ENCODE measurements at regions not wholly inside any gene's neighbourhood (a gene's known extent, or its start where the extent isn't known, plus 50 kb on each side); places are given as distances from the start of the nearest gene placed in this dataset.

DNA sequence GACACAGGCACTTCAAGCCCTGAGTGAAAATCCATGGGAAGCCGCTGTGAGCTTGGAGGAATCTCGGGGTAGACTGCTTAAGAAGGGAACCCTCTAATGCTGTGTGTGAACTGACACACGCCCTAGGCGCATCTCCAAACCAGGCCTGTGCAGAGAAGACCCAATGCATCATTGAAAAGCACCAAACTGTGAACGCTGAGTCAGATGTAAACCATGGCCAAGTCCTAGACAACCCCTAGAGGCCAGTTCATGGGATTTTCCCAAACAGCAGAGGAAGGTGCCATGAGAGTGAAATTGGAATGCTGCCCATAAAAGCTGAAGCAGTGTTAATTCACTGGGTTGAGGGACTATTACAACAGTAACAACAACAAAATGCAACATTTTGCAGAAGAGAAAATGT, 296.5 kb downstream of the SMOC2 start:
- H3K27ac Mint-ChIP-seq: no peak overlapping the region
- ATAC-seq (no peak), DNase-seq (no peak)
- peaks cover 19% of the 10 kb centered on the region for H3K9me3 Mint-ChIP-seq
- H3K4me3 Mint-ChIP-seq: no peak overlapping the region
- H3K4me1 Mint-ChIP-seq: no peaks in the 10 kb centered on the region
- H3K27me3 Mint-ChIP-seq: peaks cover 2% of the 10 kb centered on the region
- no peaks in the 10 kb centered on the region for H3K36me3 Mint-ChIP-seq (ENCODE audit: low read depth)

DNA sequence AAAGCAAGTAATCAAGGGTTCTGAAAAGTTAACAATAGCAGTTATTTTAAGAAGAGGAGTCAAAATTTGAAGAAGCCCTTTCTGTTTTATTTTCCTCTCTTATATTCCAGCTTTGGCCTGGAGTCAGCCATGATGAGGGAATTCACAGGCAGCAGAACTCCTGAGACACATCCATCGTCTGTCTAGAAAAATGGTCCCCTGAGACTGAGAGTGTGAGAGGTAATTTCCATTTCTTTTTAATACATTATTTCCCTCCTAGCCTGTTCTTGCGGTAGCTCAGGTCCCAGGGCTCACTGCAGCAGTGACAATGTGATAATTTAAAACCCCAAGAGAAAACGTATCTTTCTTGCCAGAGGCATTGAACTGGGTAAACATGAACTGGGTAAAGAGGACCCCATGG, 296.0 kb downstream of the SMOC2 start:
- Mint-ChIP-seq H3K27ac (no peak overlapping the region), H3K36me3 (ENCODE audit: low read depth) (no peaks in the 10 kb centered on the region), H3K27me3 (peaks cover 2% of the 10 kb centered on the region), H3K4me1 (no peaks in the 10 kb centered on the region), H3K4me3 (no peak overlapping the region), H3K9me3 (peaks cover 16% of the 10 kb centered on the region)
- ATAC-seq: no peak
- no peak for DNase-seq

DNA sequence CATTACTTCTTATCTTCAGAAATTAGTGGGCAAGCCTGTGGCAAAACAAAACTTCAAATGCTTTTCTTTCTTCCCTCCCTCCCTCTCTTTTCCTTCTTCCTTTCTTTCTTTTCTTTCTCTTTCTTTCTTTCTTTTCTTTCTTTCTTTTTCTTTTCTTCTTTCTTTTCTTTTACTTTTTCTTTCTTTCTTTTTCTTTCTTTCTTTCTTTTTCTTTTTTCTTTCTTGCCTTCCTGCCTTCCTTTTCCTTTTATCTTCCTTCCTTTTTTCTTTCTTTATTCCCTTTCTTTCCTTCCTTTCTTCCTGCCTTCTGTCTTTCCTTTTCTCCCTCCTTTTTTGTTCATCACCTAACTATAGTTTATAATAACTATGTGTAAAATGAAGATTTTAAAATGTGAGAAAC, 295.1 kb downstream of the SMOC2 start:
- Mint-ChIP-seq H3K27me3 (peaks cover 1% of the 10 kb centered on the region), H3K9me3 (peaks cover 16% of the 10 kb centered on the region), H3K36me3 (ENCODE audit: low read depth) (no peaks in the 10 kb centered on the region), H3K4me1 (no peaks in the 10 kb centered on the region), H3K4me3 (no peak overlapping the region), H3K27ac (no peak overlapping the region)
- ATAC-seq (no peak), DNase-seq (no peak)

DNA sequence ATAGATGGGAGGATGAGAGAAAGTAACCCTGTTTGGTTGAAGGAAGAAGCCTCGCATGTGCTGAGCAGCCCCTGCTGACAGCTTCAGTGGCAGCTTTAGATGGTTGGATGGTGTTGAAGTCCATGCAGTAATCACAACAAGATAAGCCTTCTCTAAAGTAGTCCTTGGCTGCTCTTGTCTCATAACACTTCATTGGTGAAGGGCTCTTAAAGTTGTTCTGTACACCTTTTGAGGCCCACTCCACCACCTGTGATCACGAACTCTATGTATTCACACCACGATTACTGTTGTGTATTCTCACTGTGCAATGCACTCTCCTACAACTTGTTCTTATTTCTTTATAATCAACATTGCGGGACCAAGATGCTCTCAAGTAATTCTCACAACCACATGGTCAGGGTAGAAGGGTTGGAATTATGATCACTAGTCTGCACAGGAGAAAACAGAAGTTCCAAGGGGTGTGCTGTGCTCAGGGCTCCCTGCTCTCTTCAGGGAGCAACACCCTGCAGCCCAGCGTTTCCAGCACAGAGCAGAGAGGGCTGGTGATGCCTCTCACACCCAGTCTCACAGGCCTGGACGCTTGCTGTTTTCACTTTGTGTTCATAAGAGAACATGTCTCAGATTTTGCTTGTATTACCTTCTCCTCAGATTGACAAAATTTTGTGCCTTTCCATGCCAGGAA, 294.4 kb downstream of the SMOC2 start:
- ATAC-seq: no peak
- Mint-ChIP-seq H3K27me3 (no peaks in the 10 kb centered on the region), H3K4me1 (no peaks in the 10 kb centered on the region), H3K4me3 (no peak overlapping the region), H3K27ac (no peak overlapping the region), H3K36me3 (ENCODE audit: low read depth) (no peaks in the 10 kb centered on the region), H3K9me3 (peaks cover 16% of the 10 kb centered on the region)
- DNase-seq: no peak

DNA sequence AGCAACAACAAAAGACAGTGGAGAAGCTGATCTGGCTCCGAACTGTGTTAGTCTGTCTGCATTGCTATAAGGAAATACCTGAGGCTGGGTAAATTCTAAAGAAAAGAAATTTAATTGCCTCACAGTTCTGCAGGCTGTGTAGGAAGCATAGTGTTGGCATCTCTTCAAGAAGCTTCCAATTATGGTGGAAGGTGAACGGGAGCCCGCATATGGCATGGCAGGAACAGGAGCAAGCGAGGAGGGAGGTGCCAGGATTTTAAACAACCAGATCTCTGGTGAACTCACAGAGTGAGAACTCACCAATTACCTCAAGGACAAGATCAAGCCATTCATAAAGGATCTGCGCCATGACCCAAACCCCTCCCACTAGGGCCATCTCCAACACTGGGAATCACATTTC, 293.5 kb downstream of the SMOC2 start:
- Mint-ChIP-seq H3K9me3 (peaks cover 16% of the 10 kb centered on the region), H3K4me1 (no peaks in the 10 kb centered on the region), H3K4me3 (no peak overlapping the region), H3K36me3 (ENCODE audit: low read depth) (no peaks in the 10 kb centered on the region), H3K27me3 (no peaks in the 10 kb centered on the region), H3K27ac (no peak overlapping the region)
- DNase-seq (no peak), ATAC-seq (no peak)

DNA sequence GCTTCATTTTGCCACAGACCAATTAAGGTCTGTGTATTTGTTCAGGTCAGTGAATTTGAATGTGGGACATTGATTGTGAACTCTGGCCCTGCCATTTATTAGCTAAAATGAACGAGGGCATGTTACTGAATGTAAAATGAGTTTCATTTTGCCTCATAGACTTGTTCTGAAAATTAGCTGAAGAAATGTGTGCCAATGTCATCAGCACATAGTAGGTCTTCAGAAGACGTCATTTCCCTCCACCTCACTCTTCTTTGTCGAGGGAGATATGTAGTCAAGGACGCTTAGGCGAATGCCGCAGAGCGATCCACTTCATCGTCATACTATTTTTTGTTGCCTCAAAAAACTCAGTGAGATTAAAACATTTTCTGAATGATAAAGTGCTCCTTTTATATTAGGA, 291.7 kb downstream of the SMOC2 start:
- Mint-ChIP-seq H3K4me1 (no peaks in the 10 kb centered on the region), H3K27me3 (no peaks in the 10 kb centered on the region), H3K9me3 (peaks cover 8% of the 10 kb centered on the region), H3K4me3 (no peak overlapping the region), H3K36me3 (ENCODE audit: low read depth) (no peaks in the 10 kb centered on the region), H3K27ac (no peak overlapping the region)
- ATAC-seq (no peak), DNase-seq (no peak)

DNA sequence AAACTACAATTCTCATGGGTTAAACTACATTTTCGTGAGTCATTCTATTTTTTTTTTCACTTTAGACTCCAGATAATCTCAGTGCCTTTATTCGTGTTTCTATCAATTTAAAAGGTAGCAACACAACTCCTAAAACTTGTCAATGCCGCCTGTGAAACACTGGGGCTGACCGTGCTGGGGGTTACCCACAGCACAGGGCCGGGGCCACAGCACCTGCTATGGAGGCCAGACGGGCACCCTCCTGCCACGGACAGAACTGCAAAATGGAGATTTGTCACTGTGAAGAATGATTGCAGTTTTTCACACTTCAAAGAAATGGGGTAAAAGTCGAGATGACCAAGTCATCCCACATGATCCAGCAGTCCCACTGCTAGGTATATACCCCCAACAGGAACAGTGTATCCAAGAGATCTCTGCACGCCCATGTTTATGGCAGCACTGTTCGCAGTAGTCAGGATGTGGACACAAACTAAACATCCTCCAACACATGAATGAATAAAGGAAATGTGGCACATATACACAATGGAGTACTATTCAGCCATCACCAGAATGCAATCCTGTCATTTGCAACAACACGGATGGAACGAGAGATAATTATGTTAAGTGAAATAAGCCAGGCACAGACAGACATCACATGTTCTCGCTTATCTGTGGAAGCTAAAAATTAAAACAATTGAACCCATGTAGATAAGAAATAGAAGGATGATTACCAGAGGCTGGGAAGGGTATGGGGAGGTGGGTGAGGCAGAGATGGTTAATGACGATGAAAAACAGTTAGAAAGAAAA, 290.1 kb downstream of the SMOC2 start:
- Mint-ChIP-seq H3K4me3 (no peak overlapping the region), H3K4me1 (no peaks in the 10 kb centered on the region), H3K36me3 (ENCODE audit: low read depth) (no peaks in the 10 kb centered on the region), H3K27me3 (no peaks in the 10 kb centered on the region), H3K9me3 (no peaks in the 10 kb centered on the region), H3K27ac (no peak overlapping the region)
- DNase-seq (no peak), ATAC-seq (no peak)

DNA sequence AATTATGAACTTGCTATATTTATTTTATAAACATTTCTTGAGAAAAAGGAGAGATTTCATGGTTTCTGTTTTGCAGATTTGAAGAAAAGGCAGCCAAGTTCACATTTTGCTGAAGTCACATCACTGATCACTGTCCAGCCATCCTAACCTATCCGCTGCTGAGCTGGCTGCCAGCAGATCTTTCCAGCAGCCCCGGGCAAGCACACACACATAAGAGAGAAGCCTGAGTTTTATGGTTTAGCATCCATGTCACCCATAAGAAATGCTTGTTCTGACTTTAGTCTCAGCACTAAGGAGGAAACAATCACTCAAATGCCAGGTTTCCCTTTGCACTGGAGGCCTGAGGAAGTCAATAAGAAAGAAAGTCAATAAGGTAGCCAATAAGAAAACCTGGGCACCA, 287.1 kb downstream of the SMOC2 start:
- no peaks in the 10 kb centered on the region for H3K27me3 Mint-ChIP-seq
- no peaks in the 10 kb centered on the region for H3K9me3 Mint-ChIP-seq
- H3K4me3 Mint-ChIP-seq: no peak overlapping the region
- no peaks in the 10 kb centered on the region for H3K36me3 Mint-ChIP-seq (ENCODE audit: low read depth)
- H3K27ac Mint-ChIP-seq: no peak overlapping the region
- ATAC-seq (no peak), DNase-seq (no peak)
- H3K4me1 Mint-ChIP-seq: no peaks in the 10 kb centered on the region

DNA sequence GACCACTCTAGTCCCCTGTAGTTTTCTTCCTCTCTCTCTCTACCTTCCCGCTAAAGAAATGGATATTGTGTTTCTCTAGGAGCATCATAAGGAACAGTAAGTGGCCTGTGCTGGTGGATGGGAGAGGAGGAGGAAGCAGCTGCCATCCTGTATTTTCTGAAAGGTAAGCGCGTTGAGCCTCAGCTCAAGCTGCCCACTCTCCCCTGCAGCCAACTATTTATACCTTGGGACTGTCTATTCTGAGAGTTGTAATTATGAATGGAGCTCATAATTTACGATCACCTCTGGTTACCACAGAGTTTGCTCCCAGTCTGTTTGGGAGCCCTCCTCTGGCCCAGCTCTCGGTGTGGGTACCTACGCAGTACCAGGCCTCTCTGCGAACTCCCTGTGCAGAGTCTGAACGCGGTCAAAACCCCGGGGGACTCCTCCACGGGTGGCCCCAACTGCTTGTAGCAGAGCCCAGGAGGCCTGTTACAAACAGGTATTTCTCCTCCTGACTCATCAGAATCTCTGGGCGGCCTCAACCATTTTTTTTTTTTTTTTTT, 285.4 kb downstream of the SMOC2 start:
- ATAC-seq (no peak), DNase-seq (no peak)
- no peak overlapping the region for H3K4me3 Mint-ChIP-seq
- H3K36me3 Mint-ChIP-seq (ENCODE audit: low read depth): no peaks in the 10 kb centered on the region
- H3K27ac Mint-ChIP-seq: no peak overlapping the region
- peaks cover 2% of the 10 kb centered on the region for H3K27me3 Mint-ChIP-seq
- no peaks in the 10 kb centered on the region for H3K4me1 Mint-ChIP-seq
- H3K9me3 Mint-ChIP-seq: no peaks in the 10 kb centered on the region

DNA sequence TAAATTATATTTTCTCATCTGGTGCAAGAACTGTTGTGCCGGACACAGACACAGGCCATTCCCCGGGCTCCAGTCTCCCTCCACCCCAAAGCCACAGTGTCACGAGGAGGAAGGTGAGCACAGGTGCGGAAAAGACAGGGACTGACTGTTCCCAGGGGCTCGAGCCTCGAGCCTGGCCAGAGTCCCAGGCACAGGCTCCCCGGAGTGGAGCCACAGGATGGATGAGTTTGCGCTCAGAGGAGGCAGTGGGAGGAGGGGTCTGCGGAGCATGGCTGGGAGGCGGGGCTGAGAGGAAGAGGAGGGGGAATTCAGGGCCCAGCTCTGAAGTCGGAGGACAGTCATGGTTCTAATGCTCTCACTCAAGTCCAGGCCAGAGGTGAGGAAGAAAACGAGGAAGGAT, 284.8 kb downstream of the SMOC2 start:
- Mint-ChIP-seq H3K27me3 (peaks cover 3% of the 10 kb centered on the region), H3K4me1 (no peaks in the 10 kb centered on the region), H3K36me3 (ENCODE audit: low read depth) (no peaks in the 10 kb centered on the region), H3K4me3 (no peak overlapping the region), H3K9me3 (no peaks in the 10 kb centered on the region), H3K27ac (no peak overlapping the region)
- no peak for ATAC-seq
- no peak for DNase-seq

DNA sequence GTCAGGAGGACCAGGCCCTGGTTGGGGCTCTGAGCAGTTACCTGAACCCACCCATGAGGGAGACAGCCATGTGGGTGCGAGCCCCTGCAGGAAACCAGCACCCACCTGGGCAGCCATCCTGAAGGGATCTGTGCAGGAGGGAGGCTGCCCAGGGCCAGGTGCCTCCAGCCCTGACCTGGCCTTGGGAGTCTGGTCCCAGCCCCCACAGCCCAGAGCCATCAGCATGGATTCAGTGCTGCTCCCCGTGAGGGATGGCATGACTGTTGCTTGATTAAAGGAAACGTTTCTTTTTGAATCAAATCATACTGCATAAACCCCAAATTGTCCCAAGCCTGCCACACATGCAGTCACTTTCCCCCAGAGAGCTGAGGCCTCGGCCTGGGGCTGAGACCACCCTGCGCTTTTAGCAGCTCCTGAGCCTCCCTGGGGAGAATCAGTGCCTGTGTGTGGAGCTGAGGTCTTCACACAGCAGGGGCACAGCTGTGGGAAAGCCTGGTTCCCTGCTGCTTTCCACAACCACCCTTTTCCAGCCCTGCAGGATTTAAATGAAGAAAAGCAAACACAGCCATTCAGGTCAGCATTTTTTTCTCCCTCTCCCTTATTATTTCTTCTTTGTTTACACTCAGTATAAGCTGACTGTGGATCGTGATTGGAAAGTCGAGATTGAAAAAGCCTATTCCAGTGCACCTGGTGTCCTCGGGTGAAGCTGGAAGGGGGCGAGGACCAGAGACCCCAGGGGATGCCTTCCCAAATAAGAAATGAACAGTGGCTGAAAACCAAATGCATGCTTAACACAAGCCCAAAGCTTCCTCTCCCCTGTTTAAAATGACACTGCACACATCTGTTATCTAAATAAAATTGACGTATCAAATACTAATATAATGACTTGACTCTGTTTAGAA, 283.9 kb downstream of the SMOC2 start:
- no peaks in the 10 kb centered on the region for H3K4me1 Mint-ChIP-seq
- no peak for ATAC-seq
- no peaks in the 10 kb centered on the region for H3K9me3 Mint-ChIP-seq
- no peak for DNase-seq
- no peak overlapping the region for H3K4me3 Mint-ChIP-seq
- H3K27ac Mint-ChIP-seq: no peak overlapping the region
- no peaks in the 10 kb centered on the region for H3K36me3 Mint-ChIP-seq (ENCODE audit: low read depth)
- H3K27me3 Mint-ChIP-seq: peaks cover 3% of the 10 kb centered on the region

DNA sequence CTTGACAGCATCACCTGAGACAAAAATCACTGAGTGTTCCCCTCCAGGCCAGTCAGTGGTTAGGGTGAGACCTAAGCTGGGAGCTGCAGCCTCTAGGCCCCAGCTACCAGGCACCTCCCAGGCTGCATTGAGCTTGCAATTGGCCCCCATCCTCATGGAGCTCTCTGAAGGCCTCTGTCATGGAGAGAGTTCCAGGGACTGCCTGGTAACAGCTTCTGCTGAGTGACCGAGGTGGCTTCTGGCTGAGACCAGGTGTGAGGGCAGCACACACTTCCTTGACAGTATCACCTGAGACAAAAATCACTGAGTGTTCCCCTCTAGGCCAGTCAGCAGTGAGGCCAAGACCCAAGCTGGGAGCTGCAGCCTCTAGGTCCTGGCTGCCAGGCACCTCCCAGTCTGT, 283.0 kb downstream of the SMOC2 start:
- H3K4me1 Mint-ChIP-seq: no peaks in the 10 kb centered on the region
- H3K9me3 Mint-ChIP-seq: no peaks in the 10 kb centered on the region
- H3K4me3 Mint-ChIP-seq: no peak overlapping the region
- peaks cover 3% of the 10 kb centered on the region for H3K27me3 Mint-ChIP-seq
- H3K36me3 Mint-ChIP-seq (ENCODE audit: low read depth): no peaks in the 10 kb centered on the region
- H3K27ac Mint-ChIP-seq: no peak overlapping the region
- ATAC-seq: no peak
- no peak for DNase-seq

DNA sequence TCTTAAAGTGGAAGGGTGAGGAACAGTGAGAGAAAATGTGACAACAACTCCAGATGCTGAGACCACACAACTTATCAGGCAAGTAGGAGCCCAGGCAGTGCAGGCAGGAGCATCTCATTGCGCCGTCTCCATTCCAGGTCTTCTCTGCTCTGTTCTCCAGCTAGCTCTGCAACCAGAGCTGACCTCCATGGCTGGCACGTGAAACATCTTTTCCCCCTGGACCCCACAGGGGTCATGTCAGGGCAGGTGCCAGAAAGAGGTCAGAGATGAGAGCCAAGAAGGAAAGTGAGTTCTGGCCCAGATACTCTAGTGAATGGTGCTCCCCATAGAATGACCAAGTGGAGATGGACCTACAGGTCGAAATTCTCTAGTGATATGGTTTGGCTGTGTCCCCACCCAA, 281.4 kb downstream of the SMOC2 start:
- H3K36me3 Mint-ChIP-seq (ENCODE audit: low read depth): no peaks in the 10 kb centered on the region
- no peaks in the 10 kb centered on the region for H3K9me3 Mint-ChIP-seq
- H3K27me3 Mint-ChIP-seq: peaks cover 3% of the 10 kb centered on the region
- no peak overlapping the region for H3K27ac Mint-ChIP-seq
- DNase-seq (no peak), ATAC-seq (no peak)
- no peaks in the 10 kb centered on the region for H3K4me1 Mint-ChIP-seq
- no peak overlapping the region for H3K4me3 Mint-ChIP-seq

DNA sequence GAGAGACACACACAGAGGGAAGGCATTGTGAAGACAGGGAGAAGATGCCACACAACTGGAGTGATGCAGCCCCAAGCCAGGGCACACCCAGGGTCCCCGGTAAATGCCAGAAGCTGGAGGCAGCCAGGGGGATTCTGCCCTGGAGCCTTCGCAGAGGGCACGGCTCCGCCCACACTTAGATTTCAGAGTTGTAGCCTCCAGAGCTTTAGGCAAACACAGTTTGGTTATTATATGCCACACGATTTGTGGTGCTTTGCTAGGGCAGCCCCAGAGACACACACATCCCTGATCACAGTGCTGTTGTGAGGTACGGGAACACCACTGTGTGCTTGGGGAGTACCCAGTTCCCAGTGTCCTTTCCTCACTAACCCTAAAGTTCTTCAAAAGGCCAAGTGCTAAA, 280.6 kb downstream of the SMOC2 start:
- Mint-ChIP-seq H3K36me3 (ENCODE audit: low read depth) (no peaks in the 10 kb centered on the region), H3K27me3 (peaks cover 3% of the 10 kb centered on the region), H3K27ac (no peak overlapping the region), H3K4me3 (no peak overlapping the region), H3K9me3 (no peaks in the 10 kb centered on the region), H3K4me1 (no peaks in the 10 kb centered on the region)
- ATAC-seq: no peak
- DNase-seq: no peak
